ENCODE measurements at regions not wholly inside any gene's neighbourhood (a gene's known extent, or its start where the extent isn't known, plus 50 kb on each side); places are given as distances from the start of the nearest gene placed in this dataset.

GRCh38 chr6:168249746-168250145 lies 69.8 kb downstream of the DACT2 start:
- ATAC-seq: no peak

More at GRCh38 chr6:168249746-168250145, 69.8 kb downstream of the DACT2 start:
- no peak for DNase-seq (ENCODE audit: low read depth, low spot score)
- intact Hi-C loops (cut with micrococcal nuclease): no loop called here
- Histone ChIP-seq H3K4me3 (replicated peaks in 1 of 2; ENCODE audit: low read depth in 1 of 2, low read length in 2 of 2) (no peak overlapping the region), H3K4me2 (ENCODE audit: low read length) (no peak overlapping the region), H3K79me2 (ENCODE audit: insufficient read depth, low read length) (no peaks in the 10 kb centered on the region), H4K20me1 (ENCODE audit: insufficient read depth) (no peaks in the 10 kb centered on the region), H3K9me2 (ENCODE audit: insufficient read depth) (no peaks in the 10 kb centered on the region), H3K9ac (ENCODE audit: low read length) (no peak overlapping the region), H3K27me3 (ENCODE audit: insufficient read depth, low read length) (peaks cover 44% of the 10 kb centered on the region), H2AFZ (ENCODE audit: low read depth, low read length, poor library complexity, severe bottlenecking) (no peak overlapping the region), H3K9me3 (ENCODE audit: control insufficient read depth in 1 of 2, insufficient read depth in 1 of 2, low read depth in 1 of 2, low read length in 2 of 2) (no peaks in the 10 kb centered on the region), H3K27ac (ENCODE audit: low read depth, low read length) (no peak overlapping the region), H3K4me1 (ENCODE audit: control insufficient read depth in 1 of 2, insufficient read depth in 2 of 2, low read length in 2 of 2) (no peaks in the 10 kb centered on the region), H3K36me3 (ENCODE audit: control insufficient read depth in 1 of 2, insufficient read depth in 2 of 2, low read length in 2 of 2) (no peaks in the 10 kb centered on the region)
- ChIA-PET RAD21 (ENCODE audit: low non-redundant PET in 1 of 2, low total read pairs in 2 of 2, uncharacterized antibody in 2 of 2, unreplicated experiment in 2 of 2) (no interaction called here), CTCF (no interaction called here), POLR2A (no interaction called here)
- TF ChIP-seq JUND (IDR thresholded peaks at IDR 0.05) (no peak), CTCF (IDR thresholded peaks at IDR 0.05 in 2 of 3, conservative IDR thresholded peaks at IDR 0.05 in 1 of 3; ENCODE audit: borderline replicate concordance in 1 of 3, insufficient read depth in 1 of 3, low read depth in 2 of 3, low read length in 2 of 3) (no peak), ELF1 (IDR thresholded peaks at IDR 0.05; ENCODE audit: borderline replicate concordance, low read depth) (no peak), REST (IDR thresholded peaks at IDR 0.05; ENCODE audit: low read depth) (no peak), POLR2A (IDR thresholded peaks at IDR 0.05; ENCODE audit: borderline replicate concordance, extremely low read depth, insufficient read depth, insufficient read length) (no peak), SP1 (IDR thresholded peaks at IDR 0.05; ENCODE audit: low read depth) (no peak), SIN3A (IDR thresholded peaks at IDR 0.05; ENCODE audit: low read depth) (no peak), SRF (IDR thresholded peaks at IDR 0.05; ENCODE audit: low read depth) (no peak), RAD21 (IDR thresholded peaks at IDR 0.05; ENCODE audit: low read depth) (no peak)
- no TSS peak for BruUV-seq (replicated peaks)
